ENCODE measurements at regions not wholly inside any gene's neighbourhood (a gene's known extent, or its start where the extent isn't known, plus 50 kb on each side); places are given as distances from the start of the nearest gene placed in this dataset.

DNA sequence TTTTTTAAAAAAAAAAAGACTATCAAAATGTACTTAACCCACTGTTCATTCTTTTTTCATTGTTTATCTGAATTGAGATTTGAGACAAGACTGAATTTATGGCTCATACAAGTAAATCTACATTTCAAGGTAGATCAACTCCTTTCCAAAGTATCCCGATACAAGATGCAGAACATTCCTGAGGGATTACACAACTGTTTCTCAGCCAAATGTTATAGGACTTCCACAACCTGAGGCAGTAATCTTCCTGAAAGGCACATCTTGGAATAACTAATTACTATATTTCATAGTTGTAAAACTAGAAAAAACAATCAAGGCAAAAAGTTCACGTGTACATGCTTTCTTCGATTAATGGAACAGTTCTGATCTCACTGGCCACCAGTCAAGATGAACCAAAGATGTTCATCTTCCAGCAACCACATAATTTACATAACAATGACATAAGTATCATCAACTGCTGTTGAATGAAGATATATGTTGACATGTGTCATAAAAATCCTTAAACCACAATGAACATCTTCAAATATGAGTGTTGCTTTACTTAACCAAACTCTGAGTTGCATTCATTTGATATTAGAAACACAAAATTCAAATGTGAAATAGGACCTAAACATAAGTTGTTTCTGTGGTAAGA, 225.2 kb upstream of the DKK2 start:
- DNase-seq = no peak
- no peak overlapping the region for H3K4me2 ChIP-seq (ENCODE audit: low read depth, low read length, poor library complexity, severe bottlenecking)
- H3K27me3 ChIP-seq (ENCODE audit: low read length) = no peaks in the 10 kb centered on the region
- no peak overlapping the region for H2AFZ ChIP-seq (ENCODE audit: low read length)
- H3K9me3 ChIP-seq (ENCODE audit: low read length) = no peaks in the 10 kb centered on the region
- no peak overlapping the region for H3K9ac ChIP-seq (ENCODE audit: low read length)
- no peak overlapping the region for H3K4me3 ChIP-seq (ENCODE audit: low read length)
- no peaks in the 10 kb centered on the region for H4K20me1 ChIP-seq (ENCODE audit: insufficient read depth, low read depth, low read length)
- H3K27ac ChIP-seq (ENCODE audit: low read length) = no peak overlapping the region
- H3K4me1 ChIP-seq (ENCODE audit: low read length) = no peaks in the 10 kb centered on the region
- H3K9me2 ChIP-seq (replicated peaks; ENCODE audit: insufficient read depth, low read length) = no peaks in the 10 kb centered on the region
- no peaks in the 10 kb centered on the region for H3K36me3 ChIP-seq (ENCODE audit: insufficient read depth, low read length)
- no peaks in the 10 kb centered on the region for H3K79me2 ChIP-seq (ENCODE audit: low read length)

DNA sequence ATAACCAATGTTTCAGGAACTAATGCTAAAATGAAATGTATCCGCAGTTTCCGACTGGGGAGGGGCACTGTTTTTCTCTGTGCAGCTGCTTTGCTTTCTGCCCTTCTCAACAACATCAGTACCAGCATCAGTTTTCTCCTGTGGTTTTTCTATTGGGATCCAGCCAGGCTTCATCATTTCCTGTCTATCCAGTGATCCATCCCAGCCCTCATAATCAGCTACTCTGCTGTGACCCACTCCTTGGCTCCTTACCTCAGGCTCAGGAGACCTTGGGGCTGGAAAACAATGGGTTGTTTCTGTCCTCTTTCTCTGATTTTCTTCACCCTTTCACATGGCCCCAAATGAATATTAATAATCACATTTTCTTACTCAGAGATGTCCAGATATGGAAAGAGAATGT, 222.2 kb upstream of the DKK2 start:
- no peak overlapping the region for H3K9ac ChIP-seq (ENCODE audit: low read length)
- no peak for DNase-seq
- no peaks in the 10 kb centered on the region for H4K20me1 ChIP-seq (ENCODE audit: insufficient read depth, low read depth, low read length)
- no peaks in the 10 kb centered on the region for H3K27me3 ChIP-seq (ENCODE audit: low read length)
- no peak overlapping the region for H3K4me3 ChIP-seq (ENCODE audit: low read length)
- H3K9me2 ChIP-seq (replicated peaks; ENCODE audit: insufficient read depth, low read length) = no peaks in the 10 kb centered on the region
- H3K27ac ChIP-seq (ENCODE audit: low read length) = no peak overlapping the region
- no peak overlapping the region for H2AFZ ChIP-seq (ENCODE audit: low read length)
- no peaks in the 10 kb centered on the region for H3K4me1 ChIP-seq (ENCODE audit: low read length)
- no peaks in the 10 kb centered on the region for H3K79me2 ChIP-seq (ENCODE audit: low read length)
- H3K4me2 ChIP-seq (ENCODE audit: low read depth, low read length, poor library complexity, severe bottlenecking) = no peak overlapping the region
- H3K9me3 ChIP-seq (ENCODE audit: low read length) = no peaks in the 10 kb centered on the region
- no peaks in the 10 kb centered on the region for H3K36me3 ChIP-seq (ENCODE audit: insufficient read depth, low read length)

- no peak overlapping the region for H3K9ac ChIP-seq (ENCODE audit: low read length)
- H3K9me2 ChIP-seq (replicated peaks; ENCODE audit: insufficient read depth, low read length) = no peaks in the 10 kb centered on the region
- no peaks in the 10 kb centered on the region for H3K27me3 ChIP-seq (ENCODE audit: low read length)
- H4K20me1 ChIP-seq (ENCODE audit: insufficient read depth, low read depth, low read length) = no peaks in the 10 kb centered on the region
- DNase-seq = no peak
- no peak overlapping the region for H2AFZ ChIP-seq (ENCODE audit: low read length)
- H3K79me2 ChIP-seq (ENCODE audit: low read length) = no peaks in the 10 kb centered on the region
- no peak overlapping the region for H3K4me3 ChIP-seq (ENCODE audit: low read length)
- no peak overlapping the region for H3K4me2 ChIP-seq (ENCODE audit: low read depth, low read length, poor library complexity, severe bottlenecking)
- no peaks in the 10 kb centered on the region for H3K4me1 ChIP-seq (ENCODE audit: low read length)
- no peaks in the 10 kb centered on the region for H3K36me3 ChIP-seq (ENCODE audit: insufficient read depth, low read length)
- H3K9me3 ChIP-seq (ENCODE audit: low read length) = no peaks in the 10 kb centered on the region
- no peak overlapping the region for H3K27ac ChIP-seq (ENCODE audit: low read length)
Measured at GRCh38 chr4:107255596-107255995, 219.5 kb upstream of the DKK2 start.

DNA sequence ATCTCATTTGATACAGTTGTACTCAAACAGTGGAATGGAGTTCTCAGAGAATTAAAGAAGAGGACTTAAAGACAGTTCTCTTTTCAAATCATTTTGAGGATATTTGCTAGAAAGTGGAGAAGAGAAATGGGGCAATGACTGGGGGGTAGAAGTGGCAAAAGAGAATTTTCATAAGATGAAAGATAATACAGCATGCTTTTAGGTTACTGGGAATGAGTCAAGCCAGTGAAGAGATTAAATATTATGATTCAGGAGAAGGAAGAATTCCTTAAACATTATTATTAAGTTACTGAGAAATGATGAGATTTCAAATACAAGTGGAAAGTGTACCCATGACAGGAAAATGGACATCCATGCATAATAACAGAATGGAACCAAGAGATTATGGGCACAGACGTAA, 219.0 kb upstream of the DKK2 start:
- Histone ChIP-seq H3K4me3 (ENCODE audit: low read length) (no peak overlapping the region), H3K79me2 (ENCODE audit: low read length) (no peaks in the 10 kb centered on the region), H3K9ac (ENCODE audit: low read length) (no peak overlapping the region), H3K9me3 (ENCODE audit: low read length) (no peaks in the 10 kb centered on the region), H3K27ac (ENCODE audit: low read length) (no peak overlapping the region), H3K36me3 (ENCODE audit: insufficient read depth, low read length) (no peaks in the 10 kb centered on the region), H2AFZ (ENCODE audit: low read length) (no peak overlapping the region), H3K27me3 (ENCODE audit: low read length) (no peaks in the 10 kb centered on the region), H3K4me1 (ENCODE audit: low read length) (no peaks in the 10 kb centered on the region), H3K4me2 (ENCODE audit: low read depth, low read length, poor library complexity, severe bottlenecking) (no peak overlapping the region), H3K9me2 (replicated peaks; ENCODE audit: insufficient read depth, low read length) (no peaks in the 10 kb centered on the region), H4K20me1 (ENCODE audit: insufficient read depth, low read depth, low read length) (no peaks in the 10 kb centered on the region)
- no peak for DNase-seq

DNA sequence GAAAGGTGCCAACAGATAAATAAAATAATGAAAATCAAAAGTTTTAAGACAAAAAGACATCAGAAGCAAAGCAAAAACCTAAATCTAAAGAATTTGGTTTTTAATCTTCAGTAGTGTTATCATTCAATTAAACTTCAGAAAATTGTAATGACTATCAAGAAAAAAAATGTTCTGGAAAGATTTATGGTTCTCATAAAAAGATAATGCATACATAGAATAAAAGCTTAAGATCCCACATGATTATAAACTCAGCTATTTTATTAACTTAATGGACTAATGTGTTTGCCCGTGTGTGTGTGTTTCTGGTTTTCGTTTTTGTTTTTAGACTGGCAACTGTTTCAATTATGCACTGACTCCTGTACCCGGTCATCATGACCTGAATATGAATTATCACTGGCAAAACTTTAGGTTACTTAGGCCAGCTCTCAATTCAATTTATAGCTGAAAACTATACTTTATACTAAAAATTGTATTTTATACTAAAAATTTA, 217.5 kb upstream of the DKK2 start:
- H3K9ac ChIP-seq (ENCODE audit: low read length) = no peak overlapping the region
- DNase-seq = no peak
- H3K27me3 ChIP-seq (ENCODE audit: low read length) = no peaks in the 10 kb centered on the region
- no peaks in the 10 kb centered on the region for H4K20me1 ChIP-seq (ENCODE audit: insufficient read depth, low read depth, low read length)
- no peak overlapping the region for H3K4me3 ChIP-seq (ENCODE audit: low read length)
- H3K4me1 ChIP-seq (ENCODE audit: low read length) = no peaks in the 10 kb centered on the region
- no peaks in the 10 kb centered on the region for H3K79me2 ChIP-seq (ENCODE audit: low read length)
- H3K36me3 ChIP-seq (ENCODE audit: insufficient read depth, low read length) = no peaks in the 10 kb centered on the region
- H3K4me2 ChIP-seq (ENCODE audit: low read depth, low read length, poor library complexity, severe bottlenecking) = no peak overlapping the region
- H3K9me2 ChIP-seq (replicated peaks; ENCODE audit: insufficient read depth, low read length) = no peaks in the 10 kb centered on the region
- H2AFZ ChIP-seq (ENCODE audit: low read length) = no peak overlapping the region
- no peaks in the 10 kb centered on the region for H3K9me3 ChIP-seq (ENCODE audit: low read length)
- H3K27ac ChIP-seq (ENCODE audit: low read length) = no peak overlapping the region

GRCh38 chr4:107253090-107253489, 217.0 kb upstream of the DKK2 start:
- no peak overlapping the region for H2AFZ ChIP-seq (ENCODE audit: low read length)
- H3K9me2 ChIP-seq (replicated peaks; ENCODE audit: insufficient read depth, low read length) = no peaks in the 10 kb centered on the region
- H3K4me2 ChIP-seq (ENCODE audit: low read depth, low read length, poor library complexity, severe bottlenecking) = no peak overlapping the region
- no peak for DNase-seq
- no peaks in the 10 kb centered on the region for H3K36me3 ChIP-seq (ENCODE audit: insufficient read depth, low read length)
- H3K27ac ChIP-seq (ENCODE audit: low read length) = no peak overlapping the region
- H3K9me3 ChIP-seq (ENCODE audit: low read length) = no peaks in the 10 kb centered on the region
- no peak overlapping the region for H3K9ac ChIP-seq (ENCODE audit: low read length)
- H3K4me3 ChIP-seq (ENCODE audit: low read length) = no peak overlapping the region
- H3K79me2 ChIP-seq (ENCODE audit: low read length) = no peaks in the 10 kb centered on the region
- H3K4me1 ChIP-seq (ENCODE audit: low read length) = no peaks in the 10 kb centered on the region
- no peaks in the 10 kb centered on the region for H3K27me3 ChIP-seq (ENCODE audit: low read length)
- no peaks in the 10 kb centered on the region for H4K20me1 ChIP-seq (ENCODE audit: insufficient read depth, low read depth, low read length)

DNA sequence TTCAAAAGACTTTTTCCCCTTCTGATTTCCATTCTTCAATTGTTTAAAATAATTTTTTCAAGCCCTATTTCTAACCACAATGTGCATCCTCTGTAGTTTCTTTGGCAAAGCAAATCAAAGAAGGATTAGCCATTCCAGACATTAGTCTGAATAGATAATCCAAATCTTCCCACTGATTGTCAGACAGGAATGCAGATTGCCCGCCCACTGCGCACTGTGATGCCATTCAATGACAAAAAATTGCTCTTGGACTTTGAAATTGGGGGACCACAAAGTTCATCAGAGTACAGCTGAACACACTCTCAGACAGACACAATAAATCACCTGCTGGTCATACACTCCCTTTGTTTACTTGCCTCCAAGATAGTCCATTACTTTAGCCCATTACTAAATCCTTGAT, 216.5 kb upstream of the DKK2 start:
- H3K27me3 ChIP-seq (ENCODE audit: low read length) = no peaks in the 10 kb centered on the region
- H3K4me1 ChIP-seq (ENCODE audit: low read length) = no peaks in the 10 kb centered on the region
- H3K4me3 ChIP-seq (ENCODE audit: low read length) = no peak overlapping the region
- H3K9me3 ChIP-seq (ENCODE audit: low read length) = no peaks in the 10 kb centered on the region
- no peak overlapping the region for H2AFZ ChIP-seq (ENCODE audit: low read length)
- no peaks in the 10 kb centered on the region for H3K79me2 ChIP-seq (ENCODE audit: low read length)
- H3K4me2 ChIP-seq (ENCODE audit: low read depth, low read length, poor library complexity, severe bottlenecking) = no peak overlapping the region
- H4K20me1 ChIP-seq (ENCODE audit: insufficient read depth, low read depth, low read length) = no peaks in the 10 kb centered on the region
- DNase-seq = no peak
- no peak overlapping the region for H3K9ac ChIP-seq (ENCODE audit: low read length)
- H3K9me2 ChIP-seq (replicated peaks; ENCODE audit: insufficient read depth, low read length) = no peaks in the 10 kb centered on the region
- no peaks in the 10 kb centered on the region for H3K36me3 ChIP-seq (ENCODE audit: insufficient read depth, low read length)
- H3K27ac ChIP-seq (ENCODE audit: low read length) = no peak overlapping the region

DNA sequence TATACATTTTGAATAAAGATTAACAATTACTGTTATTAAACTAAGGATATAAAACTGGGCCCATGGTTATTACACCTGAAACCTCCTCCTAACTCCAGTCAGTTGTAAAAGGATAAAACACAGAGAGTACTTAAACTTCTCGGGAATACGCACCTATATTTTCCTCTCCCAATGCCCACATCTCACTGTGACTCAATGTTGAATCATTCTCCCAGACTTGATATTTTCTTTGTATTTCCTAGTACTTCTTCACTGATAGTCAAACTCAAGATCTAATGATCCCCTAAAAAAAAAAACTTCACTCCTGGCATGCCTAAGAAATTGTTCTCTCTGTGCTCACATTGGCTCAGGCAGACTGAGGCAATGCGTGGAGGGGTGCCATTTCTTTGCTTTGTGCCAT, 212.5 kb upstream of the DKK2 start:
- Histone ChIP-seq H3K79me2 (ENCODE audit: low read length) (no peaks in the 10 kb centered on the region), H4K20me1 (ENCODE audit: insufficient read depth, low read depth, low read length) (no peaks in the 10 kb centered on the region), H3K4me1 (ENCODE audit: low read length) (no peaks in the 10 kb centered on the region), H3K4me3 (ENCODE audit: low read length) (no peak overlapping the region), H3K9ac (ENCODE audit: low read length) (no peak overlapping the region), H3K27me3 (ENCODE audit: low read length) (no peaks in the 10 kb centered on the region), H3K9me3 (ENCODE audit: low read length) (no peaks in the 10 kb centered on the region), H3K9me2 (replicated peaks; ENCODE audit: insufficient read depth, low read length) (no peaks in the 10 kb centered on the region), H3K27ac (ENCODE audit: low read length) (no peak overlapping the region), H2AFZ (ENCODE audit: low read length) (no peak overlapping the region), H3K4me2 (ENCODE audit: low read depth, low read length, poor library complexity, severe bottlenecking) (no peak overlapping the region), H3K36me3 (ENCODE audit: insufficient read depth, low read length) (no peaks in the 10 kb centered on the region)
- no peak for DNase-seq

GRCh38 chr4:107247738-107248137, 211.6 kb upstream of the DKK2 start:
- Histone ChIP-seq H3K9ac (ENCODE audit: low read length) (no peak overlapping the region), H3K36me3 (ENCODE audit: insufficient read depth, low read length) (no peaks in the 10 kb centered on the region), H3K27me3 (ENCODE audit: low read length) (no peaks in the 10 kb centered on the region), H3K4me3 (ENCODE audit: low read length) (no peak overlapping the region), H3K79me2 (ENCODE audit: low read length) (no peaks in the 10 kb centered on the region), H3K9me2 (replicated peaks; ENCODE audit: insufficient read depth, low read length) (no peaks in the 10 kb centered on the region), H4K20me1 (ENCODE audit: insufficient read depth, low read depth, low read length) (no peaks in the 10 kb centered on the region), H3K4me2 (ENCODE audit: low read depth, low read length, poor library complexity, severe bottlenecking) (no peak overlapping the region), H3K27ac (ENCODE audit: low read length) (no peak overlapping the region), H3K9me3 (ENCODE audit: low read length) (no peaks in the 10 kb centered on the region), H3K4me1 (ENCODE audit: low read length) (no peaks in the 10 kb centered on the region), H2AFZ (ENCODE audit: low read length) (no peak overlapping the region)
- no peak for DNase-seq
